Motor neuron (in vitro differentiated cells): ENCODE measurements at regions not wholly inside any gene's neighbourhood (a gene's known extent, or its start where the extent isn't known, plus 50 kb on each side); places are given as distances from the start of the nearest gene placed in this dataset.
"Not testable (repeated sequence)": the region's sequence is repeated elsewhere in the genome, so short reads cannot be mapped to it uniquely, and the experiment has no call there.

Source experiments
- ATAC-seq, 8 experiments: fragments of 200-7000 bp; cut with Tn5 transposase; replicated peaks in 6 of 8; 2 replicates each; pipeline ENCODE4 v1.8.0; 2021; ENCODE audit warnings: mild to moderate bottlenecking in 8 of 8, moderate library complexity in 8 of 8
- H3K27ac ChIP-seq, 2 donors: fragments of 250-450 bp; sonication (Bioruptor Pico); 2 replicates each; pipeline ENCODE4 v1.9.0; 2021; ENCODE audit warnings: antibody characterized with exemption in 2 of 2, mild to moderate bottlenecking in 2 of 2, moderate library complexity in 1 of 2
- H3K4me1 ChIP-seq, 2 donors: fragments of 250-450 bp; sonication (Bioruptor Pico); replicated peaks in 1 of 2; 2 replicates each; pipeline ENCODE4 v1.6.1; 2021; ENCODE audit warnings: antibody characterized with exemption in 2 of 2, mild to moderate bottlenecking in 2 of 2, moderate library complexity in 1 of 2
- H3K4me3 ChIP-seq, 5 donors: fragments of 250-450 bp; sonication (Bioruptor Pico); 2 replicates each; pipeline ENCODE4 v1.9.0; 2021; ENCODE audit warnings: antibody characterized with exemption in 5 of 5, mild to moderate bottlenecking in 5 of 5, moderate library complexity in 4 of 5
- whole genome bisulfite sequencing, 10 experiments: fragments of 450-650 bp; shearing (Covaris generic); methylation state at CpG; one replicate each; pipeline ENCODE4 v1.0.0; 2022; 5-methylcytosine and 5-hydroxymethylcytosine counted together
- in situ Hi-C, 9 experiments: fragments of 400-800 bp; cut with MboI; loops; one replicate each; pipeline ENCODE4 v1.15.0; 2021; ENCODE audit warnings: low sequenced_read_pairs in 9 of 9, low pct_unique_long_range_greater_than_20kb in 2 of 9; ENCODE audit not compliant: unreplicated experiment in 9 of 9

GRCh38 chr7:45421806-45422205, 152.4 kb upstream of the ADCY1 start:
- in situ Hi-C loops = no loop called here
- peak in 3 of 8 experiments; percentile 75 to 93 (median 86) for ATAC-seq
- Histone ChIP-seq H3K4me3 (no peak overlapping the region), H3K4me1 (no peaks in the 10 kb centered on the region), H3K27ac (no peak overlapping the region)
- 0 to 100% (median 77%) methylated on average over 1 of the region's 1 CpG; no CpG with 5 or more reads in 3 of the 10 experiments for WGBS, 10 experiments

GRCh38 chr7:45430397-45430796, 143.8 kb upstream of the ADCY1 start:
- Histone ChIP-seq H3K27ac (no peak overlapping the region), H3K4me1 (no peaks in the 10 kb centered on the region), H3K4me3 (no peak overlapping the region)
- ATAC-seq = no peak
- 0 to 100% (median 88%) methylated on average over 1 to 7 of the region's 8 CpGs; no CpG with 5 or more reads in 1 of the 10 experiments for WGBS, 10 experiments
- in situ Hi-C loops = no loop called here

GRCh38 chr7:45434167-45434784, 139.9 kb upstream of the ADCY1 start:
- in situ Hi-C loops = no loop called here
- 0 to 90% (median 71%) methylated on average over 1 to 6 of the region's 6 CpGs; no CpG with 5 or more reads in 1 of the 10 experiments for WGBS, 10 experiments

DNA sequence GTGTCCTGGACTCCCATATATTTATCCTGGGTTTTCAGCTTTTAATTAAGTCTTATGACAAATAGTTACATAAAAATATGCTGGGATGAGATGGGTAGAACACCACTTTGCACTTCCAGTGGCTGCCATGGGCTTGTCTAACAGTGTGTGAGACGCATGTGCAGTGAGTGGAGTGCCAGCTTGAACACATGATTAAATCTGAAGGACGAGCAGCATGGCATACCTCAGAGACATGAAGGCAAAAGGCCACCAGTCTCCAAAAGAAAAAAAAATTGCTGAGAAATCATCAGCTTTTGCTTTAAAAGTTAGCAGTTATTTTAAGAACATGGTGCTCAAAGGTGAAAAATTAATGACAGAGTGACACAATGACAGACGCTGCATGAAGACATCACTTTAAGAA, 139.0 kb upstream of the ADCY1 start:
- 22 to 100% (median 82%) methylated on average over 1 to 3 of the region's 3 CpGs; no CpG with 5 or more reads in 1 of the 10 experiments for whole genome bisulfite sequencing, 10 experiments
- Histone ChIP-seq H3K4me3 (no peak overlapping the region), H3K27ac (no peak overlapping the region), H3K4me1 (no peaks in the 10 kb centered on the region)
- ATAC-seq = no peak
- in situ Hi-C loops = no loop called here

More at GRCh38 chr7:45434167-45434784, 139.9 kb upstream of the ADCY1 start:
- no peaks in the 10 kb centered on the region for H3K4me1 ChIP-seq
- peak in 3 of 8 experiments; percentile 81 to 90 (median 82) for ATAC-seq
- no peak overlapping the region for H3K4me3 ChIP-seq
- no peak overlapping the region for H3K27ac ChIP-seq

DNA sequence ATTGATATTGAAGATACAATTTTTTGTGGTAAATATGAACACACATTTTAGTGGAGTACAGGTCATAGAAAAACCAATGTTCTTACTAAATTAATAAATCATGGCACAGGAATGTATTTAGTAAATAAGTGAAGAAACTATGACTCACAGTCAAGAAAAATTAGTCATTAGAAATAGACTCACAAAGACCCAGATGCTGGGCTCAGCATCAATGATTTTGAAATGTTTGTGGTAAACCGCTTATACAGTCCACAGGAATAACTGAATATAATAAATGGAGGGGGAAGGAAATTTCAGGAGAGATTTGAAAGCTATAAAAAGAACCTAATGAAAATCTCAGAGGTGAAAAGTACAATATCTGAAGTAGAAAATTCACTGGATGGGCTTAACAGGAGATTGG, 138.3 kb upstream of the ADCY1 start:
- in situ Hi-C loops = no loop called here
- ATAC-seq = peak in 2 of 8 experiments; percentile 45 to 46
- no peaks in the 10 kb centered on the region for H3K4me1 ChIP-seq
- no peak overlapping the region for H3K27ac ChIP-seq
- 11 to 100% (median 83%) methylated on average over 1 of the region's 1 CpG; no CpG with 5 or more reads in 2 of the 10 experiments for WGBS, 10 experiments
- no peak overlapping the region for H3K4me3 ChIP-seq

DNA sequence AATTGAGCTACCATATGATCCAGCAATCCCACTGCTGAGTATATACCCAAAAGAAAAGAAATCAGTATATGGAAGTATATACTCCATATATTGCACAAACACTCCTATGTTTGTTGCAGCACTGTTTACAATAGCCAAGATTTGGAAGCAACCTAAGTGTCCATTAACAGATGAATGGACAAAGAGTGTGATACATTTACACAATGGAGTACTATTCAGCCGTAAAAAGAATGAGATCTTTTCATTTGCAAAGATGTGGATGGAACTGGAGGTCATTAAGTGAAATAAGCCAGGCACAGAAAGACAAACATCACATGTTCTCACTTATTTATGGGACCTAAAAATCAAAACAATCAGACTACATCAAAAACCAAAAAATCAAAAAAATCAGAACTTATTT, 133.4 kb upstream of the ADCY1 start:
- ATAC-seq, in situ Hi-C loops: not testable (repeated sequence)
- WGBS, 10 experiments = 13 to 80% (median 46%) methylated on average over 1 of the region's 1 CpG; no CpG with 5 or more reads in 4 of the 10 experiments

DNA sequence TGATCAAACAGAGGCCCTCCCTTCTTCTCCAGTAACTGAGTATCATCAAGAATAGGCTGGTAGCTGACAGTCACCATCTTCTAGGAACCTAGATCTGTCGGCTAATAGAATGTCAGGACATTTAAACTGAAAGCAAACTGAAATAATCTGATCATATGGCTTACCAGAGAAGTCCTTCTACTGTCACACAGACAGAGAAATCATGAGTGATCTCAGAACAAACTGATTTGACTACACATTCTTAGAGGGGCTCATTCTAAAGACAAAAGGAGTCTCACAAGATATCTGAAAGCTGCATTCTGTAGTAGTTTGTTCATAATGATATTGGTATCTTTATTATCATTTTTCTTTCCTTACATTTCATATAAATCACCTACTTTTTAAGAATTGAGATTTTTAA, 130.9 kb upstream of the ADCY1 start:
- ATAC-seq = no peak

More for the DNA sequence above, 133.4 kb upstream of the ADCY1 start:
- not testable (repeated sequence) for H3K27ac ChIP-seq, H3K4me3 ChIP-seq, H3K4me1 ChIP-seq

DNA sequence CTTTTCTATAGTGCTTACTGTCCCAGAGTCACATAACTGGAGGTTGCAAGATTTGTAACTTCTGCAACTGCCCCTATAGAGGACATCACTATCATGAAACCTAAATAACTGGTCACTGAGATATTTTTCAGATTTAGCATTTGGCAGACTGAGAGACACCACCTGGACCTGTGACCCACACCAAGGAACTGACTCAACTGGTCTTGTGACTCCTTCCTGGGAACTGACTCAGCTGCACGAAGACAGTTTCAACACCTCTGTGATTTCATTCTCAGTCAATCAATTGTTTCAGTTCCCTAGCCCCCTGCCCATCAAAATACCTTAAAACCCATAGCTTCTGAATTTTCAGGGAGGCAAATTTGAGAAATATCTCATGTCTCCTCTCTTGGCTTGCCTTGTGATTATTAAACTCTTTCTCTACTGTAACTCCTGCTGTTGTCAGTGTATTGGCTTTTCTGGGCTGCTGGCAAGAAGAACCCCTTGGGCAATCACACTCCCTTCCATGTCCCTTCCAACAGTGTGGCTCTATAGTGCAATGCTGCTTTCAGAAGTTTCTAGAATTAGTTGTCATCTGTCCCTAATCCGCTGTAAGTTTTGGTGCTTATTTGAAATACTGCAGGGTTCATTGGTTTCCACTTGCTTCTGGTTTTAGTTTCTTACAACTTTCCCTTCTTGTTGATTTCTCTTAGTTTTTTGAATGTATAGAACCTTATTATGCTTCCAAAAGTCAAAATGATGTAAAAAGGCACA, 127.8 kb upstream of the ADCY1 start:
- Histone ChIP-seq H3K4me1 (no peaks in the 10 kb centered on the region), H3K27ac (no peak overlapping the region), H3K4me3 (no peak overlapping the region)
- ATAC-seq = no peak
- 46 to 100% (median 71%) methylated on average over 1 to 2 of the region's 2 CpGs; no CpG with 5 or more reads in 1 of the 10 experiments for whole genome bisulfite sequencing, 10 experiments
- in situ Hi-C loops = no loop called here

More for the DNA sequence above, 130.9 kb upstream of the ADCY1 start:
- no peak overlapping the region for H3K4me3 ChIP-seq
- in situ Hi-C loops = no loop called here
- WGBS, 10 experiments = 60 to 90% (median 78%) methylated on average over 1 of the region's 1 CpG; no CpG with 5 or more reads in 5 of the 10 experiments
- H3K4me1 ChIP-seq = no peaks in the 10 kb centered on the region
- H3K27ac ChIP-seq = no peak overlapping the region

- Histone ChIP-seq H3K4me1 (no peaks in the 10 kb centered on the region), H3K4me3 (no peak overlapping the region), H3K27ac (no peak overlapping the region)
- ATAC-seq = no peak
- in situ Hi-C loops = no loop called here
- 40 to 100% (median 75%) methylated on average over 1 of the region's 1 CpG; no CpG with 5 or more reads in 3 of the 10 experiments for WGBS, 10 experiments
These were observed 126.9 kb upstream of the ADCY1 start for GRCh38 chr7:45447296-45447695.

GRCh38 chr7:45450571-45451204, 123.5 kb upstream of the ADCY1 start:
- Histone ChIP-seq H3K27ac (no peak overlapping the region), H3K4me3 (no peak overlapping the region), H3K4me1 (no peaks in the 10 kb centered on the region)
- in situ Hi-C loops = no loop called here
- ATAC-seq = peak in 2 of 8 experiments; percentile 52 to 73
- 60 to 100% (median 92%) methylated on average over 1 to 2 of the region's 2 CpGs; no CpG with 5 or more reads in 1 of the 10 experiments for WGBS, 10 experiments

- Histone ChIP-seq H3K4me3 (no peak overlapping the region), H3K27ac (no peak overlapping the region), H3K4me1 (no peaks in the 10 kb centered on the region)
- WGBS, 10 experiments = 40 to 100% (median 86%) methylated on average over 1 to 2 of the region's 2 CpGs; no CpG with 5 or more reads in 3 of the 10 experiments
- ATAC-seq = peak in 2 of 8 experiments; percentile 39 to 74
- in situ Hi-C loops = no loop called here
These were observed 122.7 kb upstream of the ADCY1 start for GRCh38 chr7:45451342-45452035.

- in situ Hi-C loops = no loop called here
- Histone ChIP-seq H3K4me1 (no peaks in the 10 kb centered on the region), H3K4me3 (no peak overlapping the region), H3K27ac (no peak overlapping the region)
- 40 to 80% (median 65%) methylated on average over 1 to 2 of the region's 3 CpGs; no CpG with 5 or more reads in 5 of the 10 experiments for WGBS, 10 experiments
- no peak for ATAC-seq
These were observed 119.4 kb upstream of the ADCY1 start for GRCh38 chr7:45454771-45455170.
